ENCODE measurements at regions not wholly inside any gene's neighbourhood (a gene's known extent, or its start where the extent isn't known, plus 50 kb on each side); places are given as distances from the start of the nearest gene placed in this dataset.

- H3K9me3 Mint-ChIP-seq (ENCODE audit: low read depth, unreplicated experiment): no peaks in the 10 kb centered on the region
- intact Hi-C loops (cut with micrococcal nuclease; ENCODE audit: unreplicated experiment): no loop called here
- BruUV-seq (replicated peaks): no TSS peak
- H3K27me3 Mint-ChIP-seq (ENCODE audit: unreplicated experiment): no peaks in the 10 kb centered on the region
- no peak overlapping the region for H3K27ac Mint-ChIP-seq (ENCODE audit: unreplicated experiment)
- CTCF ChIA-PET: no interaction called here
- no peak for TF ChIP-seq CTCF (IDR thresholded peaks at IDR 0.05; ENCODE audit: unreplicated experiment)
- H3K4me1 Mint-ChIP-seq (ENCODE audit: low read depth, unreplicated experiment): no peaks in the 10 kb centered on the region
- no peaks in the 10 kb centered on the region for H3K36me3 Mint-ChIP-seq (ENCODE audit: insufficient read depth, unreplicated experiment)
- DNase-seq: no peak
- no peak overlapping the region for H3K4me3 Mint-ChIP-seq (ENCODE audit: low read depth, unreplicated experiment)
These were observed 301.9 kb downstream of the CHL1 start for GRCh38 chr3:498487-498886.

GRCh38 chr3:499001-499761, 302.6 kb downstream of the CHL1 start:
- no peak overlapping the region for H3K27ac Mint-ChIP-seq (ENCODE audit: unreplicated experiment)
- no peaks in the 10 kb centered on the region for H3K36me3 Mint-ChIP-seq (ENCODE audit: insufficient read depth, unreplicated experiment)
- no peak for DNase-seq
- H3K4me1 Mint-ChIP-seq (ENCODE audit: low read depth, unreplicated experiment): no peaks in the 10 kb centered on the region
- intact Hi-C loops (cut with micrococcal nuclease; ENCODE audit: unreplicated experiment): no loop called here
- BruUV-seq (replicated peaks): no TSS peak
- no peak for TF ChIP-seq CTCF (IDR thresholded peaks at IDR 0.05; ENCODE audit: unreplicated experiment)
- CTCF ChIA-PET: no interaction called here
- H3K9me3 Mint-ChIP-seq (ENCODE audit: low read depth, unreplicated experiment): no peaks in the 10 kb centered on the region
- no peaks in the 10 kb centered on the region for H3K27me3 Mint-ChIP-seq (ENCODE audit: unreplicated experiment)
- H3K4me3 Mint-ChIP-seq (ENCODE audit: low read depth, unreplicated experiment): no peak overlapping the region

- intact Hi-C loops (cut with micrococcal nuclease; ENCODE audit: unreplicated experiment): no loop called here
- no peaks in the 10 kb centered on the region for H3K36me3 Mint-ChIP-seq (ENCODE audit: insufficient read depth, unreplicated experiment)
- H3K9me3 Mint-ChIP-seq (ENCODE audit: low read depth, unreplicated experiment): no peaks in the 10 kb centered on the region
- CTCF ChIA-PET: no interaction called here
- no peak for DNase-seq
- no peaks in the 10 kb centered on the region for H3K27me3 Mint-ChIP-seq (ENCODE audit: unreplicated experiment)
- no peak overlapping the region for H3K27ac Mint-ChIP-seq (ENCODE audit: unreplicated experiment)
- no peak for TF ChIP-seq CTCF (IDR thresholded peaks at IDR 0.05; ENCODE audit: unreplicated experiment)
- H3K4me1 Mint-ChIP-seq (ENCODE audit: low read depth, unreplicated experiment): no peaks in the 10 kb centered on the region
- BruUV-seq (replicated peaks): no TSS peak
- H3K4me3 Mint-ChIP-seq (ENCODE audit: low read depth, unreplicated experiment): no peak overlapping the region
These were observed 305.9 kb downstream of the CHL1 start for GRCh38 chr3:502486-502885.

GRCh38 chr3:513301-513700, 316.7 kb downstream of the CHL1 start:
- H3K36me3 Mint-ChIP-seq (ENCODE audit: insufficient read depth, unreplicated experiment): no peaks in the 10 kb centered on the region
- no peak overlapping the region for H3K27ac Mint-ChIP-seq (ENCODE audit: unreplicated experiment)
- no peaks in the 10 kb centered on the region for H3K4me1 Mint-ChIP-seq (ENCODE audit: low read depth, unreplicated experiment)
- TF ChIP-seq CTCF (IDR thresholded peaks at IDR 0.05; ENCODE audit: unreplicated experiment): no peak
- no peak for DNase-seq
- no peaks in the 10 kb centered on the region for H3K27me3 Mint-ChIP-seq (ENCODE audit: unreplicated experiment)
- H3K4me3 Mint-ChIP-seq (ENCODE audit: low read depth, unreplicated experiment): no peak overlapping the region
- no TSS peak for BruUV-seq (replicated peaks)
- H3K9me3 Mint-ChIP-seq (ENCODE audit: low read depth, unreplicated experiment): peaks cover 5% of the 10 kb centered on the region
- intact Hi-C loops (cut with micrococcal nuclease; ENCODE audit: unreplicated experiment): no loop called here
- CTCF ChIA-PET: no interaction called here
